ENCODE measurements at regions not wholly inside any gene's neighbourhood (a gene's known extent, or its start where the extent isn't known, plus 50 kb on each side); places are given as distances from the start of the nearest gene placed in this dataset.
"Not testable (repeated sequence)": the region's sequence is repeated elsewhere in the genome, so short reads cannot be mapped to it uniquely, and the experiment has no call there.

DNA sequence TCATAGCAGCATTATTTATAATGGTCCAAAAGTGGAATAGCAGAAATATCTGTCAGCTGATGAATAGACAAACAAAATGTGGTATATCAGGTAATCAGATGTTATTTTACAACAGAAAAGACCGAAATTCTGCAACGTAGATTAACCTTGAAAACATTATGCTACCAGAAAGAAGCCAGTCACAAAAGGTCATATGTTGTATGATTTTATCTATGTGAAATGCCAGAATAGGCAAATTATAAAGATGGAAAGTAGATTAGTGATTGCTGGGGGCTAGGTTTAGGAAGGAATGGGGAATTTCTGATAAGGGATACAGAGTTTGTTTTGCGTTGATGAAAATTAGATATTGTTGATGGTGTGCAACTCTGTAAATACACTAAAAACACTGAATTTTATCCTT lies 165.0 kb upstream of the STMND1 start:
- Histone ChIP-seq H3K9me3 (replicated peaks in 1 of 3) (no peaks in the 10 kb centered on the region), H3K36me3 (replicated peaks in 1 of 2) (no peaks in the 10 kb centered on the region), H3K4me1 (replicated peaks in 1 of 2) (no peaks in the 10 kb centered on the region), H3K27me3 (no peaks in the 10 kb centered on the region), H3K4me3 (no peak overlapping the region), H3K27ac (no peak overlapping the region)
- TF ChIP-seq, protein P1, sequence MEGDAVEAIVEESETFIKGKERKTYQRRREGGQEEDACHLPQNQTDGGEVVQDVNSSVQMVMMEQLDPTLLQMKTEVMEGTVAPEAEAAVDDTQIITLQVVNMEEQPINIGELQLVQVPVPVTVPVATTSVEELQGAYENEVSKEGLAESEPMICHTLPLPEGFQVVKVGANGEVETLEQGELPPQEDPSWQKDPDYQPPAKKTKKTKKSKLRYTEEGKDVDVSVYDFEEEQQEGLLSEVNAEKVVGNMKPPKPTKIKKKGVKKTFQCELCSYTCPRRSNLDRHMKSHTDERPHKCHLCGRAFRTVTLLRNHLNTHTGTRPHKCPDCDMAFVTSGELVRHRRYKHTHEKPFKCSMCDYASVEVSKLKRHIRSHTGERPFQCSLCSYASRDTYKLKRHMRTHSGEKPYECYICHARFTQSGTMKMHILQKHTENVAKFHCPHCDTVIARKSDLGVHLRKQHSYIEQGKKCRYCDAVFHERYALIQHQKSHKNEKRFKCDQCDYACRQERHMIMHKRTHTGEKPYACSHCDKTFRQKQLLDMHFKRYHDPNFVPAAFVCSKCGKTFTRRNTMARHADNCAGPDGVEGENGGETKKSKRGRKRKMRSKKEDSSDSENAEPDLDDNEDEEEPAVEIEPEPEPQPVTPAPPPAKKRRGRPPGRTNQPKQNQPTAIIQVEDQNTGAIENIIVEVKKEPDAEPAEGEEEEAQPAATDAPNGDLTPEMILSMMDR (IDR thresholded peaks at IDR 0.05), result no peak
- TF ChIP-seq POLR2A (IDR thresholded peaks at IDR 0.05), result no peak
- intact Hi-C loops (cut with DNase I), result no loop called here
- DNase-seq, result no peak
- 58 to 70% (median 60%) methylated on average over 3 of the region's 3 CpGs for WGBS, 4 donors

DNA sequence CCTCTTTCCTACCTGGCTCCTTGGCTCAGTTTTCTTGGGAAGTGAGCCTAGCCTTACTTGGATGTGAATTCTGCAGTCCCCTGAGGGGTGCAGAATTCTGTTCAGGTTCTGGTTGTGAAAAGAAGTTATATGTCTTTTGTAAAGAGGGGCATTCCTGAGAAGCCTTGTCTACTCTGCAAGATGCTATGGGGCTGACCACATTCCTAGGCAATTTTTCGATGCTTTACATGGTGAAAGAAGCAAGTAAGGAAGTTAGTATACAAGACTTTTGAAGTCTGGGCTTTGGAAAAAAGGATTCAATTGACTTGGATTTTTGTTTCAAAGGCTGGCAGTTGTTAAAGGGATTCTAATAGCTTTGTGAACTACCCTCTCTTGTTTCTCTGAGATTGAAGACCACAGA lies 167.9 kb upstream of the STMND1 start:
- DNase-seq, result no peak
- intact Hi-C loops (cut with DNase I), result no loop called here
- Histone ChIP-seq H3K4me3 (no peak overlapping the region), H3K4me1 (replicated peaks in 1 of 2) (no peaks in the 10 kb centered on the region), H3K36me3 (replicated peaks in 1 of 2) (no peaks in the 10 kb centered on the region), H3K9me3 (replicated peaks in 1 of 3) (no peaks in the 10 kb centered on the region), H3K27me3 (no peaks in the 10 kb centered on the region), H3K27ac (no peak overlapping the region)
- WGBS, 4 donors, result 76 to 78% (median 77%) methylated on average over 1 of the region's 1 CpG
- TF ChIP-seq POLR2A (IDR thresholded peaks at IDR 0.05), result no peak
- TF ChIP-seq, protein P1 (IDR thresholded peaks at IDR 0.05), result no peak

DNA sequence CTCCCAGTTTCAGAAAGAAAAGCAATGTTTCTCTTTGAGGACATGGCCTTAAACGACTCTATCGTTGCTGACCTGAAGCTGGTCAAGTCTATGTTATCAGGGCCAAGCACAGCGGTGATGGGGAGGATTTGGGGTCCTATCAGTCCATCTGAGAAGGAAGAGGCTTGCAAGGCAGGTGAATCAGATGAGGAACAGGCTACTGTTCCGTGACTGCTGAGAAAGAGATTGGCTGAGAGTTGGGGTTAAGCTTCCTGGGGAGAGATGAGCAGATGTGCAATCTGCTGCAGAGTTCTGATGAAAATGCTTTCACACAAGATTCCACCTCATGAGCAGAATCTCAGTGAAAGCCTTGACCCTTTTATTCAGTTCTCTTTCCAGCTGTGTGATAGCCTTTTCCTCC lies 168.3 kb upstream of the STMND1 start:
- TF ChIP-seq POLR2A (IDR thresholded peaks at IDR 0.05), result no peak
- TF ChIP-seq, protein P1 (IDR thresholded peaks at IDR 0.05), result no peak
- intact Hi-C loops (cut with DNase I), result no loop called here
- H3K4me3 ChIP-seq, result no peak overlapping the region

DNA sequence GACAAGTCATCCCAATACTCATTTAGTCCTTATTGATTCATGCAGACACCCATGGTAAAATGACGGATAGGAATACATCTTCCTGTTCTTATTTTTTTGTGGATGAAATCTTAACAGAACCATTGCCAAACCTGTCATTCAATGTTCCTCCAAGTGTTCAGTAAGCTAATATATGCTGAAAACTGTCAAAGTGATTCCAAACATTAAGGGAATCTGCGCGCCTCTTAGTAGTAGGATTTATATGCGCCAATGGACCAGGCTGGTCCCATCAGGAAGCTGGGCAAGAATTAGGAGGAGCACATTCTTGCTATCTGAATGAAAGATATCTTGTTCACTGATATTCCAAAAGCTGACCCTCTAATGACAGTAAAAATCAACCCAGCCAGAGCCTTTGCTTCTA lies 168.9 kb upstream of the STMND1 start:
- Histone ChIP-seq H3K4me3 (no peak overlapping the region), H3K36me3 (replicated peaks in 1 of 2) (no peaks in the 10 kb centered on the region), H3K27me3 (no peaks in the 10 kb centered on the region), H3K4me1 (replicated peaks in 1 of 2) (no peaks in the 10 kb centered on the region), H3K9me3 (replicated peaks in 1 of 3) (no peaks in the 10 kb centered on the region), H3K27ac (no peak overlapping the region)
- no peak for DNase-seq
- TF ChIP-seq POLR2A (IDR thresholded peaks at IDR 0.05), result no peak
- TF ChIP-seq, protein P1 (IDR thresholded peaks at IDR 0.05), result no peak
- WGBS, 4 donors, result 93 to 95% (median 94%) methylated on average over 4 of the region's 4 CpGs
- intact Hi-C loops (cut with DNase I), result no loop called here

More for the DNA sequence above, 168.3 kb upstream of the STMND1 start:
- DNase-seq, result no peak
- Histone ChIP-seq H3K36me3 (replicated peaks in 1 of 2) (no peaks in the 10 kb centered on the region), H3K9me3 (replicated peaks in 1 of 3) (no peaks in the 10 kb centered on the region), H3K27ac (no peak overlapping the region), H3K4me1 (replicated peaks in 1 of 2) (no peaks in the 10 kb centered on the region), H3K27me3 (no peaks in the 10 kb centered on the region)
- WGBS, 4 donors, result 74 to 86% (median 80%) methylated on average over 4 of the region's 4 CpGs

DNA sequence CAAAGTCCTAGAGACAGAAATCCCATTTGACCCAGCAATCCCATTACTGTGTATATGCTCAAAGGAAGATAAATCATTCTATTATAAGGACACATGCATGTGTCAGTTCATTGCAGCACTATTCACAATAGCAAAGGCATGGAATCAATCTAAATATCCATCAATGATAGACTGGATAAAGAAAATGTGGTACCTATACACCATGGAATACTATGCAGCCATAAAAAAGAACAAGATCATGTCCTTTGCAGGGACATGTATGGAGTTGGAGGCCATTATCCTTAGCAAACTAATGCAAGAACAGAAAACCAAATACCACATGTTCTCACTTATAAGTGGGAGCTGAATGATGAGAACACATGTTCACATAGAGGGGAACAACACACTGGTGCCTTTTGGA lies 169.8 kb upstream of the ATXN1 start:
- H3K4me1 ChIP-seq (replicated peaks in 1 of 2); intact Hi-C loops (cut with DNase I); H3K36me3 ChIP-seq (replicated peaks in 1 of 2); H3K4me3 ChIP-seq; H3K9me3 ChIP-seq (replicated peaks in 1 of 3); H3K27ac ChIP-seq; DNase-seq; H3K27me3 ChIP-seq: not testable (repeated sequence)

Data from adrenal gland (tissue), 9 donors.